Breast epithelium (tissue), 3 donors: ENCODE measurements at regions not wholly inside any gene's neighbourhood (a gene's known extent, or its start where the extent isn't known, plus 50 kb on each side); places are given as distances from the start of the nearest gene placed in this dataset.
"Not testable (repeated sequence)": the region's sequence is repeated elsewhere in the genome, so short reads cannot be mapped to it uniquely, and the experiment has no call there.

Experiments
- POLR2A ChIP-seq: fragments of 450-650 bp; IDR thresholded peaks from one replicate; pipeline ENCODE4 v1.6.1; 2016; ENCODE audit warnings: antibody characterized with exemption, mild to moderate bottlenecking, moderate library complexity
- POLR2AphosphoS5 ChIP-seq, 3 donors: sonication (generic); formaldehyde crosslinking; IDR thresholded peaks; one replicate each; pipeline ENCODE4 v1.6.1; 2017; ENCODE audit warnings: antibody characterized with exemption in 3 of 3
- TF ChIP-seq, protein P1 (sequence below), 3 donors: fragments of 450-650 bp; IDR thresholded peaks; one replicate each; pipeline ENCODE4 v1.5.1; 2016 to 2017; ENCODE audit warnings: antibody characterized with exemption in 3 of 3, mild to moderate bottlenecking in 3 of 3, moderate library complexity in 3 of 3

DNA sequence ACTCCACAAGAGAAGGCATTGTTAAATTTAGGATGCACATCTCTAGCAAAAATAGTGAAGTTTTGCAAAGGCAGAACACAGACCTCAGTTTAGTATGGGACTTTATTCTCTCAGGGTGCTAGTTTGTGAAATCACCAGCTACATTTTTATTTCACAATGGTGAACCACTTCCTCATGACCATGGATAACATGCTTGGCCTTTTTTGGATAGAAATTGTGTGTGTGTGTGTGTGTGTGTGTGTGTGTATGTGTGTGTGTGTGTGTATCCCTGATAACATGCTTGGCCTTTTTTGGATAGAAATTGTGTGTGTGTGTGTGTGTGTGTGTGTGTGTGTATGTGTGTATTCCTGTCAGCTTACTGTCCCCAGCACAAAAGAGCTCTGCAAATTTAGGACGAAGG is 989.0 kb upstream of the TYRP1 start:
- not testable (repeated sequence) for TF ChIP-seq POLR2AphosphoS5 (IDR thresholded peaks at IDR 0.05); POLR2A
- TF ChIP-seq, protein P1, sequence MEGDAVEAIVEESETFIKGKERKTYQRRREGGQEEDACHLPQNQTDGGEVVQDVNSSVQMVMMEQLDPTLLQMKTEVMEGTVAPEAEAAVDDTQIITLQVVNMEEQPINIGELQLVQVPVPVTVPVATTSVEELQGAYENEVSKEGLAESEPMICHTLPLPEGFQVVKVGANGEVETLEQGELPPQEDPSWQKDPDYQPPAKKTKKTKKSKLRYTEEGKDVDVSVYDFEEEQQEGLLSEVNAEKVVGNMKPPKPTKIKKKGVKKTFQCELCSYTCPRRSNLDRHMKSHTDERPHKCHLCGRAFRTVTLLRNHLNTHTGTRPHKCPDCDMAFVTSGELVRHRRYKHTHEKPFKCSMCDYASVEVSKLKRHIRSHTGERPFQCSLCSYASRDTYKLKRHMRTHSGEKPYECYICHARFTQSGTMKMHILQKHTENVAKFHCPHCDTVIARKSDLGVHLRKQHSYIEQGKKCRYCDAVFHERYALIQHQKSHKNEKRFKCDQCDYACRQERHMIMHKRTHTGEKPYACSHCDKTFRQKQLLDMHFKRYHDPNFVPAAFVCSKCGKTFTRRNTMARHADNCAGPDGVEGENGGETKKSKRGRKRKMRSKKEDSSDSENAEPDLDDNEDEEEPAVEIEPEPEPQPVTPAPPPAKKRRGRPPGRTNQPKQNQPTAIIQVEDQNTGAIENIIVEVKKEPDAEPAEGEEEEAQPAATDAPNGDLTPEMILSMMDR (IDR thresholded peaks at IDR 0.05): not testable (repeated sequence)
